Stimulated activated CD4-positive, alpha-beta T cell treated with anti-CD3 and anti-CD28 coated beads, Interleukin-12 subunit alpha, Interleukin-12 subunit beta, amount 100 ng/mL, for 48 hours (primary cell): ENCODE measurements at regions not wholly inside any gene's neighbourhood (a gene's known extent, or its start where the extent isn't known, plus 50 kb on each side); places are given as distances from the start of the nearest gene placed in this dataset.

ENCODE experiments used
- DNase-seq, 3 donors: peaks; one replicate each; pipeline ENCODE4 v3.0.0-alpha.2; 2020; ENCODE audit warnings: low read depth in 2 of 3, low spot score in 1 of 3

- no peak for DNase-seq
These were observed 351.0 kb upstream of the AMELY start for GRCh38 chrY:7262531-7262930.

GRCh38 chrY:7261254-7261653 lies 349.7 kb upstream of the AMELY start:
- DNase-seq, result no peak

- peak in 1 of 3 donors; percentile 0 for DNase-seq
These were observed 328.5 kb upstream of the AMELY start for GRCh38 chrY:7240101-7240500.

- DNase-seq, result no peak
These were observed 300.4 kb upstream of the AMELY start for GRCh38 chrY:7211971-7212370.

GRCh38 chrY:7204456-7204855 lies 292.9 kb upstream of the AMELY start:
- DNase-seq, result no peak

GRCh38 chrY:7182591-7182990 lies 271.0 kb upstream of the AMELY start:
- no peak for DNase-seq

- DNase-seq, result no peak
These were observed 266.1 kb upstream of the AMELY start for GRCh38 chrY:7177631-7178030.

- no peak for DNase-seq
These were observed 257.9 kb upstream of the AMELY start for GRCh38 chrY:7169475-7169874.

- DNase-seq, result no peak
These were observed 229.9 kb upstream of the AMELY start for GRCh38 chrY:7141477-7141876.
